ENCODE measurements at regions not wholly inside any gene's neighbourhood (a gene's known extent, or its start where the extent isn't known, plus 50 kb on each side); places are given as distances from the start of the nearest gene placed in this dataset.

DNA sequence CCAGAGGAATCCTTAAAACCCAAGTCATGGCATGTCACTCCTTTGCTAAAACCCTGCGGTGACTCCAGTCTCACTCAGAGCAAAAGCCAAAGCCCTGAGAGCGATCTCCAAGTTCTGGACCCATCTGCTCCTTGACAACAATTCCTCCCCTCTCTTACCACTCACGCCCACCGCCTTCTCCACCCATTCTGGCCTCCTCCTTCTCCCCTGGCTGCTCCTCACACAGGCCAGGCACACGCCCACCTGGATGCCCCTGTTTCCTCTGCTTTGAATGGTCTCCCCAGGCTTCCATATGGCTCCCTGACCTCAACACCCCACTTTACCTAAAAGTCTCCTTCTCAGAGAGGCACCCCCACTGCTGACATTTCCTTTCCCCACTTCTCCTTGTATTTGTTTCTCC is 146.1 kb upstream of the LINGO1 start:
- TF ChIP-seq POLR2AphosphoS5 (IDR thresholded peaks at IDR 0.05) (no peak), POLR2A (IDR thresholded peaks at IDR 0.05) (no peak), EP300 (IDR thresholded peaks at IDR 0.05) (no peak)
- TF ChIP-seq, protein P1, sequence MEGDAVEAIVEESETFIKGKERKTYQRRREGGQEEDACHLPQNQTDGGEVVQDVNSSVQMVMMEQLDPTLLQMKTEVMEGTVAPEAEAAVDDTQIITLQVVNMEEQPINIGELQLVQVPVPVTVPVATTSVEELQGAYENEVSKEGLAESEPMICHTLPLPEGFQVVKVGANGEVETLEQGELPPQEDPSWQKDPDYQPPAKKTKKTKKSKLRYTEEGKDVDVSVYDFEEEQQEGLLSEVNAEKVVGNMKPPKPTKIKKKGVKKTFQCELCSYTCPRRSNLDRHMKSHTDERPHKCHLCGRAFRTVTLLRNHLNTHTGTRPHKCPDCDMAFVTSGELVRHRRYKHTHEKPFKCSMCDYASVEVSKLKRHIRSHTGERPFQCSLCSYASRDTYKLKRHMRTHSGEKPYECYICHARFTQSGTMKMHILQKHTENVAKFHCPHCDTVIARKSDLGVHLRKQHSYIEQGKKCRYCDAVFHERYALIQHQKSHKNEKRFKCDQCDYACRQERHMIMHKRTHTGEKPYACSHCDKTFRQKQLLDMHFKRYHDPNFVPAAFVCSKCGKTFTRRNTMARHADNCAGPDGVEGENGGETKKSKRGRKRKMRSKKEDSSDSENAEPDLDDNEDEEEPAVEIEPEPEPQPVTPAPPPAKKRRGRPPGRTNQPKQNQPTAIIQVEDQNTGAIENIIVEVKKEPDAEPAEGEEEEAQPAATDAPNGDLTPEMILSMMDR (IDR thresholded peaks at IDR 0.05): no peak
